ENCODE measurements at regions not wholly inside any gene's neighbourhood (a gene's known extent, or its start where the extent isn't known, plus 50 kb on each side); places are given as distances from the start of the nearest gene placed in this dataset.

DNA sequence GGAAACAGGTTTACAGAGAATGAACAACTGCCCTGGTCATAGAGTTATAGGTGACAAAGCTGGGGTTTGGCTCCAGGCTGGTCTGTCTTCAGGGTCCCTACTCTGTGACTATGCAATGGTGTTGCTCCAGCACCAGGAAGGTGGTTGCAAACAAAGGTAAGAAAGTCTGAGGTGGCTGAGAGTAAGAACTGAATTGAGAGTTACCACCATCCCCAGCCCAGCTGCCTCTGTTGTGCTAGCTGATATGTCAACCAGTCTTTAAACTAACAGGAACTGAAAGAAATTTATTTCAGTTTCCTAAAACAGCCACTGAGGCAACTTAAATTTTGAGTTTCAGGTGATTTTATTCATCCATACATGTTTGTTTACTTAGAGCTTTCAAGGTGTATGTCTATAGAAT is 111.0 kb upstream of the LRIG3 start:
- no peak for DNase-seq (ENCODE audit: low spot score)
- TF ChIP-seq, protein P1, sequence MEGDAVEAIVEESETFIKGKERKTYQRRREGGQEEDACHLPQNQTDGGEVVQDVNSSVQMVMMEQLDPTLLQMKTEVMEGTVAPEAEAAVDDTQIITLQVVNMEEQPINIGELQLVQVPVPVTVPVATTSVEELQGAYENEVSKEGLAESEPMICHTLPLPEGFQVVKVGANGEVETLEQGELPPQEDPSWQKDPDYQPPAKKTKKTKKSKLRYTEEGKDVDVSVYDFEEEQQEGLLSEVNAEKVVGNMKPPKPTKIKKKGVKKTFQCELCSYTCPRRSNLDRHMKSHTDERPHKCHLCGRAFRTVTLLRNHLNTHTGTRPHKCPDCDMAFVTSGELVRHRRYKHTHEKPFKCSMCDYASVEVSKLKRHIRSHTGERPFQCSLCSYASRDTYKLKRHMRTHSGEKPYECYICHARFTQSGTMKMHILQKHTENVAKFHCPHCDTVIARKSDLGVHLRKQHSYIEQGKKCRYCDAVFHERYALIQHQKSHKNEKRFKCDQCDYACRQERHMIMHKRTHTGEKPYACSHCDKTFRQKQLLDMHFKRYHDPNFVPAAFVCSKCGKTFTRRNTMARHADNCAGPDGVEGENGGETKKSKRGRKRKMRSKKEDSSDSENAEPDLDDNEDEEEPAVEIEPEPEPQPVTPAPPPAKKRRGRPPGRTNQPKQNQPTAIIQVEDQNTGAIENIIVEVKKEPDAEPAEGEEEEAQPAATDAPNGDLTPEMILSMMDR (IDR thresholded peaks at IDR 0.05; ENCODE audit: borderline replicate concordance, control extremely low read depth, extremely low read depth, insufficient read depth, missing control alignments), result no peak
- in situ Hi-C loops (cut with MboI; ENCODE audit: low sequenced_read_pairs, unreplicated experiment), result no loop called here

DNA sequence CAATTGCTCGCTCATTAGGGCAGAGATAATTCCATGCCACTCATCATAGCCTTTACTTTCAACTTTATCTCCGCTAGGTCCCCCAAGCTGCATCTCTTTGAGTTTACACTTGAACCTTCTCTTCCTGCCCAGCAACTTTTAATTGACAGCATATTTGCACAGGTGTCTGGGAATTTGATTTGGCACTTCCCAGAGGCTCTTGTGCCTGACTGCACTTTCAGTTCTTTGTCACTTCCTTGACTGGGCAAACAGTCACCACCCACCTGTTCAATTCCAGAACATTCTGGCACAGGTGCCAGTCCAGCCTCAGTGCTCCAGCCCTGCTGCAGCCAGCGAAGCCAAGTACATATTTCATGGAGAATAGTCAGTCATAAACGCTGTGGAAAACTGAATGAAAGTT is 110.1 kb upstream of the LRIG3 start:
- in situ Hi-C loops (cut with MboI; ENCODE audit: low sequenced_read_pairs, unreplicated experiment), result no loop called here
- TF ChIP-seq, protein P1 (IDR thresholded peaks at IDR 0.05; ENCODE audit: borderline replicate concordance, control extremely low read depth, extremely low read depth, insufficient read depth, missing control alignments), result no peak
- no peak for DNase-seq (ENCODE audit: low spot score)

DNA sequence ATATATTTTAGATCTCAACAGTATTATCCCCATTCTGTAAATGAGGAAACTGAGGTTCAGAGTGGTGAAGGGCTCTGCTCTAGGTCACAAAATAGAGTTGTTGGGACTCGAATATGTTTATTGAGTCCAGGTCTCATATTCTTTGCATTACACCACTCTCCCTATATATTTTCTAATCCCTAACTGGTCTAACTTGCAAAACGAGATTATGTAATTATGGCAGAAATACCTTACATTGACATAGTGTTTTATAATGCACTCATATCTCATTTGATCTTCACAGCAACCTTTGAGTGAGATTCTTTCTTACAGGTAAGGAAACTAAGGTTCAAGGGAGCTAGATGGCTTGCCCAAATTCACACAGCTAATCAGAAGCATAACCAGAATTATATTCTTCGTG is 106.9 kb upstream of the LRIG3 start:
- DNase-seq (ENCODE audit: low spot score), result no peak
- TF ChIP-seq, protein P1 (IDR thresholded peaks at IDR 0.05; ENCODE audit: borderline replicate concordance, control extremely low read depth, extremely low read depth, insufficient read depth, missing control alignments), result no peak
- in situ Hi-C loops (cut with MboI; ENCODE audit: low sequenced_read_pairs, unreplicated experiment), result no loop called here

DNA sequence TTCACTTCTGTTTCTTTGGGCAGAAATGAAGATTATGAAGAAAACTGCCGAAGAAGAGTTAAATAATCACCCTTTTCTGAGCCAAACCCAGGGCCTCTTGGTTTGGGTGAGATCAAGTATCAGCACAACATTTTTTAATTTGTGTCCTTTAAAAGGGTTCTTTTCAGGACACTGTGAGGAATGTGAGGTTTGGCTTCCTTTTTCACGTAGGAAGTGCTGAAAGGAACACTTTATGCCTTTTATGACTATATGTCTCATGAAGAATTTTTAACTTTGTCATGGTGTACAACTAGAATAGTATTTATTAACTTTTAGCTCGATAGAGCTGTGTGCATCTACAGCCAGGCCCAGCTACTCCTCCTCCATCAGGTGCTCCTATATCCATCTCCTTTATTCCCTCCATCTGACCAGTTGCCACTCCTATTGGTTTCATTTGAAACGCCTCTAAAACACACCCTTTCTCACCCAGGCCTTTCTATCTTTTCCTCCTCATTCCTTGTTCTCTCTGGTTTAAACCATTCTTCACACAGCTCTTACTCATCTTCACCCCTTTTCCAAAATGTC is 103.6 kb upstream of the LRIG3 start:
- in situ Hi-C loops (cut with MboI; ENCODE audit: low sequenced_read_pairs, unreplicated experiment), result no loop called here
- no peak for DNase-seq (ENCODE audit: low spot score)
- TF ChIP-seq, protein P1 (IDR thresholded peaks at IDR 0.05; ENCODE audit: borderline replicate concordance, control extremely low read depth, extremely low read depth, insufficient read depth, missing control alignments), result no peak

DNA sequence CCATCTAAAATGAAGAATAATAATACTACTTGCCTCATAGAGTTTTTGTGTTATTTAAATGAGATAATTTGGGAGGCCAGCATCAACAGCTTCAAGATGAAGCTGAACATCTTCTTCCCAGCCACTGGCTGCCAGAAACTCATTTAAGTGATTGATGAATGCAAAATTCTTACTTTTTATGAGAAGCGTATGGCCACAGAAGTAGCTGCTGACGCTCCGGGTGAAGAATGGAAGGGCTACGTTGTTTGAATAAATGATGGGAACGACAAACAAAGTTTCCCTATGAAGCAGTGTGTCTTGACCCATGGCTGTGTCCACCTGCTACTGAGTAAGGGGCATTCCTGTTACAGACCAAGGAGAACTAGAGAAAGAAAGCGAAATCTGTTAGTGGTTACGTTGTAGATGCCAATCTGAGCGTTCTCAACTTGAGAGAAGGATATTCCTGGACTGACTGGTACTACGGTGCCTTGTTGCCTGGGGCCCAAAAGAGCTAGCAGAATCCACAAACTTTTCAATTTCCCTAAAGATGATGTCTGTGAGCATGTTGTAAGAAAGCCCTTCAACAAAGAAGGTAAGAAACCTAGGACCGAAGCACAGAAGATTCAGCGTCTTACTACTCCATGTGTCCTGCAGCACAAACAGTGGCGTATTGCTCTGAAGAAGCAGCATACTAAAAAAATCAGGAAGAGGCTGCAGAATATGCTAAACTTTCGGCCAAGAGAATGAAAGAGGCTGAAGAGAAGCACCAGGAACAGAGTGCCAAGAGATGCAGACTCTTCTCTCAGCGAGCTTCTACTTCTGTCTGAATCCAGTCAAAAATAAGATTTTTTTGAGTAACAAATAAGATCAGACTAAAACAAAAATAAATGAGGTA is 100.0 kb upstream of the LRIG3 start:
- no peak for DNase-seq (ENCODE audit: low spot score)
- in situ Hi-C loops (cut with MboI; ENCODE audit: low sequenced_read_pairs, unreplicated experiment), result no loop called here
- TF ChIP-seq, protein P1 (IDR thresholded peaks at IDR 0.05; ENCODE audit: borderline replicate concordance, control extremely low read depth, extremely low read depth, insufficient read depth, missing control alignments), result no peak

DNA sequence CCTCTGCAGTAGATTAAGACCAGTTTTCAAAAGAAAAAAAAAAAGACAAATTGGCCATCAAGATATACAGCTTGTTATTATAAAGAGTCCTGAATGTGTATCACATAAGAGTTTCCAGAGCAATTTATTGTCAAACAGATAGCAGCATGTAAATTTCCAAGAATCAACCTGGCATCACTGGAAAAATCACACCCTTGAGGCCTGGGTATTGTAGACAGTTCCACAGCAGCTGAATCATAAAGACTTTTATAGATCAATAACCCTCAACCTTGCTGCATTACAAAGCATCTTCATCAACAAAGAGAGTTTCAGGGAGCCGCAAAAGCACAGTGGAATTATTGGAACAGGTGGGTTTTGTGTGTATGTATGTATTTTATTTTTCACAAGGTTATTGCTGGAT is 94.6 kb upstream of the LRIG3 start:
- in situ Hi-C loops (cut with MboI; ENCODE audit: low sequenced_read_pairs, unreplicated experiment), result no loop called here
- DNase-seq (ENCODE audit: low spot score), result no peak
- TF ChIP-seq, protein P1 (IDR thresholded peaks at IDR 0.05; ENCODE audit: borderline replicate concordance, control extremely low read depth, extremely low read depth, insufficient read depth, missing control alignments), result no peak
